NCI-H748 treated with DMSO at 0.1 percent for 48 hours (cell line): ENCODE measurements at regions not wholly inside any gene's neighbourhood (a gene's known extent, or its start where the extent isn't known, plus 50 kb on each side); places are given as distances from the start of the nearest gene placed in this dataset.
A peak's percentile ranks its signal among the peaks of the same experiment; 100 is the strongest.
"Not testable (repeated sequence)": the region's sequence is repeated elsewhere in the genome, so short reads cannot be mapped to it uniquely, and the experiment has no call there.

Experiments used
- DNase-seq: peaks from one replicate; lab custom pipeline; 2025; lab: John Stamatoyannopoulos, UW

DNA sequence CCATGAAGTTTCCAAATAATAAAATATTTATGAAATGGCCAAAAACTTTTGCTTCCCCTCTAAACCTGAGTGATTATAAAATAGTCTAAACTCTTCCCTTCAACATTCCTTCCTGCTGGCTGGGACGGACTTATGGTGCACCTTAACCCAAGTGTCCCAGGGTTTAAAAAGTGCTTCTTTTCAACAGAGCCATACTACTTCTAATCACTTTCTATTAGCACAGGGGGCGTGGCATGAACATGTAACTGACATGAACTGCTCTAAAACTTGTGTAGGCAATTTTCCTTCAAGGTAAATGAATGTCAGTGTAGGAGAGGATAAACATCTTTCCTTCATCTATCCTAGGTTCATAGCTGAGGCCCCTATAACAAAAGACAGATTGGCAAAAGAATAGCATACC lies 163.6 kb upstream of the RIMS1 start:
- DNase-seq: peak; percentile 58

DNA sequence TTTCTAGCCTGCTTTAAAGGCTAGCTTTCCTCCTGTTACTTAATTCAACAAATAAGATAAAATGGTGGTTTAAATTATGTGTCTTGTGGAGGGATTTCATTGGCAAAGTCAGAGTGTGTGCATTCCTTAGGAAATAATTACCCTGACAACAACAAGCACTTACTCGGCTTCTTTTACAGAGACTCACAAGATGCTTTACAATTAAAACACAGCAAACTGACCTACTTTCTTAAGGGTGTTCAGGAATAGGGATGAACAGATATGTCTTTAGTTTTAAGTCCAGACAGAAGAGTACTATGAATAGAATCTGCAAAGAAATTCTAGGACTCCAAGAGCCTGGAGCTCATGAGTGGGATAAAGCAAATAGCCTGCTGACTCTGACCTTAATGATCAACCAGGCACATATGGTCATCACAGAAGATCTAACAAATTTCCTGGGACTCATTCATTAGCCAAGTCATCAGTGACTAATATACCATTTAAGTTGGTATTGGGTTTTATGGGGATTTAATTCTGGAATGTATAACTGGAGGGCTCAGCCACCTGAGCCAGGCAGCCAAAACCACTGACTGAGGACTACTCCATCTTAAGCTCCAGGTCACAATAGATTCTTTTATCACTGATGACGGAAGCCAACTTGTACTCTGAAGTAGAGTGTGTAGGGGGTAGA lies 161.8 kb upstream of the RIMS1 start:
- DNase-seq: no peak

DNA sequence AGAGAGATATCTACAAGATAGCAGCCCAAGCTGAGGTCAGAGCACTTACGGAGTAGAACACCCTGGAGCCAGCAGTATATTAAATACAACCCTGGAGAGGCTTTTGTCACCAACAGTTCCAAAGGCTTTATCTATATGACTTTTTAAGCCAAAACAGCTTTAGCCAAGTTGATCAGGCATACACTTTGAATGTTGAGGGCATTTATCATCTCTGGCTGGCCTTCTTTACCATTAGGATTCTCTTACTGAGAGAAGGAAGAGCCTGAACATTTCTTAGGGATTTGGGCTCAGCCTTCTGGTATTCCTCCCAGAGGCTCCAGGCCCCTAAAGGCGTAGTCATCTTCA lies 161.3 kb upstream of the RIMS1 start:
- DNase-seq: no peak

DNA sequence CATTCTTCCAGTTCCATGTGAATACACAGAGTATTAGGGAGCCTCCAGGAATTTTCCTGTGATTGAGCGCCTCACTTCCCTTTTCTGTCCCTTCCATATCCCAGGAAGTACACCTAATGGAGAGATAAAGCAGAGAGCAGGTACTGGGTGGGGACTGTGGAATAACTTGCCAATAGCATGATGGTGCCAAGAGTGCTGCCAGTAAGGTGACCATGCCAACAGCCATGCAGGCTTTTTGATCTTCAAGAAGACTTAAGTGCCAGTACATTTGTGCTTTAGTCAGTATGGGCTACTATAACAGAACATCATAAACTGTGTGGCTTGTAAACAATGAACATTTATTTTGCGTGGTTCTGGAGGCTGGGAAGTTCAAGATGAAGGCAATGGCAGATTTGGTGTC lies 160.2 kb upstream of the RIMS1 start:
- DNase-seq: no peak

DNA sequence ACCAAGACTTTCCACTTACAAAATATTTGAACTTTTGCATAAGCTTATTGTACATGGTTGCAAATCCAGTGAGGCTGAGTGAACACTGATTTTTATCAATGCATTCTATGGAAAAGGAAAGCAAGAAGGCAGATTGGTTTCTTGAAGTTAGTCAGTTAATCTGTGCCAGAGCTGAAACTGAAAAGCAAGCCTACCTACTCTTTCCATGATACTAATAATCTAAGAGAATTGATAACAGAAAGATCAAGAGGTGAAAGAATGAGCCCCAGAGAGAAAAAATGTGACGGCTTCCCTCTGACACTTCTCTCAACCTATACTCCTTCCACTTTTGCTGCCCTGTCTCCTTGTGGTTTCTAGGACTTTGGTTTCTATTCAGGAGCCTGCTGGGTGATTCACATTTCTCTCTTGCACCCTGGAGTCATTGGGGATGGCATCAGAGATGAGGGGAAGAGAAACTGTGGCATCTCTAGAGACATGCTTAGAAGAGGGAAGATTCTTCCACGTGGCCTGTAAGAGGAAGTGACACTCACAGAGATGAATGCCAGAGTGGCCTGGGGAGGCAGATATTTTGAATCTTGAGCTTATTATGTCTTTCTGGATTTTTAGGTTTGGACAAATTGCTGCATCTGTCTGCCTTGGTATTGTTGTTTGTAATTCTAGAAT lies 158.6 kb upstream of the RIMS1 start:
- DNase-seq: no peak

DNA sequence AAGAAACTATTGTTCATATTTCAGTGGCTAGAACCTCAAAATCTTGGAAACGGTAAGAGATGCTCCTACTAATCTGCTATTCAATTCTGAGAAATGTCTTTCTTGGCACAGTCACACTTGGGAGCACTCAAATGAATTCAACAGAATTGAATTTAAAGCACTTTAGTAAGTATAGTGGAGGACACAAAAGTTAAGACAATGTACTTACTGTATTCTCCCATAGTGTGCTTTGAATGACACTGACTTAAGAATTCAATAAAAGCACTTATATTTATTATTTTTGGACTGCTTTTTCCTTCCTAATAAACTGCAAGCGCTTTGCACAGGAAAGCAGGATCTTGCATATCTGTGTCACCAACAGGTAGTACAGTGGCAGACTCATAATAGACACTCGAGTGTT lies 156.1 kb upstream of the RIMS1 start:
- no peak for DNase-seq

DNA sequence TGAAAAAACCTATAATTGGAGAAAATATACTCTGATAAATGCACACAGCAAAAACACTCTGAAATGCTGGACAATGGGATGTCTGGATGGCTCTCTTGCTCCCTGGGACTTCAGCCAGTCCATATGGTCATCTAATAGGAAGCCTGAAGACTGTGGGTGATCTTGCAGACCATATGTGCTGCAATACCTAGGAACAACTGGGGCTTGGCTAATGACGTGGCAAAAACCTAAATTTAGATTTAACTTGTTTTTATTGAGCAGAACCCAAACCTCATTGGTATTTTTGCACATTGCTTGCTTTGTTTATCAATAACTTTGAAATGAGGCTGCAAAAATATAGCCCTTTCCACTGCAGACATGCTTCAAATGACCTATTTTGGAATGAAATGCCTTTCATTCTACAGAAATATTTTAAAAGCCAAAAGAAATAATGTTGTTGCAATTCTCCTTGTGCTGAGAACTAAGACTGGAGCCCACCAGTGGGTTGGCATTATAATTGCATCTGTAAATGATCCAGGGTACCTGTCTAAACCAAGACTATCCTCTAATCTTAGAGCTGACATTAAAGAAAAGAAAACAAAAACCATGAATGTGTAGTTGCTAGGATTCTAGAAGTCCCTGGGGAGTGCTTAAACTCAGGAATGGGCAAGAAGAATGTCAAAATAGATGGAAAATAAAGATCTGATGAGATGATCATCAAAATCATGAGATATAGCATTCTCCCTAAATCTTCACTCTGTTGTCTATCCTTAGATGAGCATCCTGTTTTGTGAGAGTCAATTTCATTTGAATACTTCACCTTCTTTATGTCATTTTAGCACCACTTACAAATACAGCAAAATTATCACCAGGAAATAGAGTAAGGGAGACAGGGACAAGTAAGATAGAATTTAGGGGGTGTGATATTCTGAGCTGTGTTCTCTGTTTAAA lies 152.1 kb upstream of the RIMS1 start:
- DNase-seq: no peak

DNA sequence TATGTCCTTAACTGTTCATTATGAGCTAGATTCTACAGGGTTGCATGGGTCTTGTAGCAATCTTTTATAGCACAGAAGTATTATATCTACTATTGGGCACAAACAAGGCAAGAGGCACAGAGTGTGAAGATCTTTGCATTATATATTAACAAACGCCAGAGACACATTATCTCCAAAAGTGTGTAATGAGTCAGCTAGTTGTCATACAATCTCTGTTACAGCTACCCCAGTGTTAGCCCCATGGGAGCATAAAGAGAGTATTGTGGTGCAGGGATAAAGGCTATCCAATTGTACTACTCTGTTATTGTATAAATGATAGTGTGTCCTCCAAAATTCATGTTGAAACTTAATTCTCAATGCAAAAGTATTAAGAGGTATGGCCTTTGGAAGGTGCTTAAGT lies 148.4 kb upstream of the RIMS1 start:
- DNase-seq: no peak

DNA sequence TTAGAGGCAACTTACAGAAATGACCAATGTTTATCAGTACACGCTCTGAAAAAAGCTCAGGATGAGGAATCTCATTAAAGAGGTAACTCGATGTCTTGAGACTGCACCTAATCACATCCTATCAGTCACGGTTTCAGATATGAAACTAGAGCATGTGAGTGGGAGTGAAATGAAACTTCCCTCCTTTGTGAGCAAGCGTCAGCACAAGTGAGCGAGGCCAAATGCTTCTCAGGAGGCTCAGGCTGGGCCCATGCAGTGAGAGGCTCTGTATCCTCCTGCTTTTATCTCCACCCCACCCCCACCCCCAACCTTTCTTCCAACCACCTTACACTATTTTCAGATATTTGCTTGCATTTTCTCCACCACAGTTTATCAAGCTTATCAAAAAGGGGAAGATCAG lies 140.8 kb upstream of the RIMS1 start:
- DNase-seq: no peak

DNA sequence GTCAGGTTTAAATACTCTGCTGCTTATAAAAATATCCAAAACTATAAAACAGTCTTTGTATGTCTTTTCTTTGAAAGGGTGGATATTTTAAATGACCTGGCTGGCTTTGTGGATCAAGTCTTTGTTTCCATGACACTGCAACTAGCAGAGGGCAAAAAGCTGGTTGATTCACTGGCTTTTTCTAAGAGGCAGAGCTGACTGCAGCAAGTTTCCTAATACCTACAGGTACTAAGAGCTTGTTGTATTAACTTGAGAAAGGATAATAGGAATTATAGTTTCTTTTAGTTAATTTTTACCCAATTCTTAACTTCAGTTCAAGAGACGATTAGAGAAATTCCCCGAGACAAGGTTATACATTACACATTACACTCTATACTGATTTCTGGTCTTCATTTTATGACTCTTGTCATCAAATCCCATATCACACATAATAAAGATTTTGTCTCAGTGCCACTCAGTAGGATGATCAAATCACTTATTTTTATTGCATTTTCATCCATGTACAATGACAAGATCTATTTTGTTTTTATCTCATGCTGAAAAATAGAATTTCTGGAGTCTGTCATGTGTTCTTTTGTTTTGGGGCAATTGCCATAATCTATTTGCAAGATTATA lies 120.1 kb upstream of the RIMS1 start:
- no peak for DNase-seq

DNA sequence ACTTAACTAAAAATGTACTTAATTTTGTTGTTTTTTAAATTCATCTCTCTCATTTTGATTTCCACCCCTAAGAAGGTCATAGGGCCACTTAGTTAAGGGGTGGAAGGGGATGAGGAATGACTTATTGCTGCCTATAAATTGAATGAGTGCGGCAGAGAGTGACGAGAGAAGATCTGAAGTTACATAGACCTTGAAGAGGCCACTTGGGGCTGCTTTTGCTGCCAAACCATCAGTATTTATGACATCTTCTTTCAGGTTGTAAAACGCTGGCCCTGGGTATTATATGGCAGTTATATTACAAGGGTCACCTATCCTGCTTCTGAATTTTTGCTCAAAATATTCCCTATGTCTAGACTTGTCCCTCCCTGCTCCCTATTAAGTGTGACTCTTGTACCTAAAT lies 119.6 kb upstream of the RIMS1 start:
- no peak for DNase-seq

DNA sequence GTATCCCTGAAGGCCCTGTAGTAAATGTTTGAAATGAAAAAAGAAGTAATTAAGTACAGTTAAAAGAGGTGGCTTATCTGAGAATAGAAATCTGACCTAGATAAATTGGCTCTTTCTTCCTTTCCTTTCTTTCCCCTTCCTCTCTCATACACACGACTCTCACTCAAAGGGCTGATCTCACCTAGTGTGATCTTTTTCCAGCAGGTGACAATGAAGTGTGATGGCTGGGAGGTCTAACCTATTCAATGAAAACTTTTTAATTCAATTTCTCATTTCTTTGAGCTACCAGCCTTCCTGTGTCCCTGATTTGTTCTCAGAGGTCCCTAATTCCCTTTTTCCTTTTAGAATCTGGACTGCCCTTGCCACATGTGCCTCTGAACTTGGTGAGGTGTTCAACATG lies 118.0 kb upstream of the RIMS1 start:
- no peak for DNase-seq

DNA sequence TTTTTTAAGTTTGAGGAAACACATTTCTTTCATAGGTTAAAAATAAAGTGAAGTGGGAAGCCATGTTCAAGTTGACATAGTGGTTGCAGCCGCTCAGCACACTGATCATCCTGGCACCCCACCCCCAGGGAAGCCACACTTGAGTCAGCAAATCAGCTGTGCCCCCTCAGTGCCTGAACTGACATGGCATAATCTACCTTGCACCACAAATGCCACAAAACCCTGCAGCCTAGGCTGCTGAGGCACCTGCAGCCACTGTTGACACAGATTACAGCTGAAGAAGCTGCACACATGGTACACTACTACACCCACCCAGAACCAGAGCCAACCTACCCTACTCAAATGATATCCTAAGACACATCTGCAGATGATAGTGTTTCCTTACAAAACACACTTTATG lies 77.5 kb upstream of the RIMS1 start:
- DNase-seq: no peak

DNA sequence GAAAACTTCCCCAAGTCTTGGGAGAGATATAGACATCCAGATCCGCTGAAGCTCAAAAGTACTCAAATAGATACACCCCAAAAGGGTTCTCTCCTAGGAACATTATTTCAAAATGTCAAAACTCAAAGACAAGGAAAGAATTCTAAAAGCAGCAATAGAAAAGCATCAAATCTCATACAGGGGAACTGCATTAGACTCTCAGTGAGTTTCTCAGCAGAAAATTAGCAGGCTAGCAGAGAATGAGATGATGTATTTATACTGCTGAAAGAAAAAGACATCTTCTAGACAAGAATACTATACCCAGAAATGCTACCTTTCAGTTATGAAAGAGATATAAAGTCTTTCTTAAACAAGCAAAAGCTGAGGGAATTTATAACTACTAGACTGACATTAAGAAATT lies 75.5 kb upstream of the RIMS1 start:
- DNase-seq: no peak

DNA sequence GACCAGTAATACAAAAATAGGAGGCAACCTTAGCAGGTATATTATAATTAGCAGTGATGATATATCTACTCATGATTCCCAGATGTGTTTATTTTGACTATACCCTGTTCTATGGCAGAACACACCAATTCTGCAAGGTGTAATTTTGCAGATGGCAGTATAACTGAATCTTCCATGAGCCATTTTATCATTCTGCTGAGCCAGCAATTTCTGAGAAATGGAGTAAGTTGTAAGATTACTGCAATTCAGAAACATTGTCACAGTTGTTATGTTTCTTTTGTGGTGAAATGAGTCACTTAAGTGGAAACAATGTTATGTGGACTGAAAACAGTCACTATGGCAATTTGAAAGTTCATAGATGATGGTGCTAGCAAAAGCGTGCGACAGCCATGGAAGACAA lies 63.7 kb upstream of the RIMS1 start:
- no peak for DNase-seq

DNA sequence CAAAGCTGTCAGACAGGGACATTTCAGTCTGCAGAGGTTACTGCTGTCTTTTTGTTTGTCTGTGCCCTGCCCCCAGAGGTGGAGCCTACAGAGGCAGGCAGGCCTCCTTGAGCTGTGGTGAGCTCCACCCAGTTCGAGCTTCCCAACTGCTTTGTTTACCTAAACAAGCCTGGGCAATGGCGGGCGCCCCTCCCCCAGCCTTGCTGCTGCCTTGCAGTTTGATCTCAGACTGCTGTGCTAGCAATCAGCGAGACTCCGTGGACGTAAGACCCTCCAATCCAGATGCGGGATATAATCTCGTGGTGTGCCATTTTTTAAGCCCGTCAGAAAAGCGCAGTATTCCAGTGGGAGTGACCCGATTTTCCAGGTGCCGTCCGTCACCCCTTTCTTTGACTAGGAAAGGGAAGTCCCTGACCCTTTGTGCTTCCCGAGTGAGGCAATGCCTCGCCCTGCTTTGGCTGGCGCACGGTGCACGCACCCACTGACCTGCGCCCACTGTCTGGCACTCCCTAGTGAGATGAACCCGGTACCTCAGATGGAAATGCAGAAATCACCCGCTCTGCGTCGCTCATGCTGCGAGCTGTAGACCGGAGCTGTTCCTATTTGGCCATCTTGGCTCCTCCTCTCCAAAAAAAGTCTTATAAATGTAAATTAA lies 54.1 kb upstream of the RIMS1 start:
- DNase-seq: not testable (repeated sequence)
